Amniotic stem cell (primary cell): ENCODE measurements at regions not wholly inside any gene's neighbourhood (a gene's known extent, or its start where the extent isn't known, plus 50 kb on each side); places are given as distances from the start of the nearest gene placed in this dataset.
A peak's percentile ranks its signal among the peaks of the same experiment; 100 is the strongest.

Source experiments
- DNase-seq: peaks from one replicate; lab custom pipeline; 2025; lab: John Stamatoyannopoulos, UW

GRCh38 chr21:17979763-17980162, 160.6 kb upstream of the C21orf91 start:
- no peak for DNase-seq

GRCh38 chr21:17978895-17979294, 159.7 kb upstream of the C21orf91 start:
- no peak for DNase-seq

GRCh38 chr21:17976691-17977090, 157.5 kb upstream of the C21orf91 start:
- no peak for DNase-seq

GRCh38 chr21:17976139-17976538, 157.0 kb upstream of the C21orf91 start:
- DNase-seq: no peak

- DNase-seq: no peak
These were observed 148.2 kb upstream of the C21orf91 start for GRCh38 chr21:17967319-17967718.

- DNase-seq: no peak
These were observed 145.6 kb upstream of the C21orf91 start for GRCh38 chr21:17964716-17965115.

GRCh38 chr21:17964199-17964598, 145.0 kb upstream of the C21orf91 start:
- DNase-seq: no peak

- no peak for DNase-seq
These were observed 131.4 kb upstream of the C21orf91 start for GRCh38 chr21:17950591-17950990.

- DNase-seq: no peak
These were observed 130.3 kb upstream of the C21orf91 start for GRCh38 chr21:17949421-17949820.

- DNase-seq: no peak
These were observed 128.4 kb upstream of the C21orf91 start for GRCh38 chr21:17947531-17947930.

GRCh38 chr21:17931080-17931479, 111.9 kb upstream of the C21orf91 start:
- DNase-seq: no peak

GRCh38 chr21:17930093-17930492, 110.9 kb upstream of the C21orf91 start:
- DNase-seq: no peak

- DNase-seq: no peak
These were observed 110.4 kb upstream of the C21orf91 start for GRCh38 chr21:17929510-17929909.

- DNase-seq: no peak
These were observed 106.7 kb upstream of the C21orf91 start for GRCh38 chr21:17925899-17926298.

GRCh38 chr21:17925000-17925610, 105.9 kb upstream of the C21orf91 start:
- DNase-seq: peak; percentile 23

- DNase-seq: no peak
These were observed 102.7 kb upstream of the C21orf91 start for GRCh38 chr21:17921579-17922530.

GRCh38 chr21:17915976-17916375, 96.8 kb upstream of the C21orf91 start:
- DNase-seq: no peak

- no peak for DNase-seq
These were observed 92.5 kb upstream of the C21orf91 start for GRCh38 chr21:17911628-17912027.

GRCh38 chr21:17903929-17904639, 84.9 kb upstream of the C21orf91 start:
- DNase-seq: no peak

- DNase-seq: peak; percentile 54
These were observed 84.1 kb upstream of the C21orf91 start for GRCh38 chr21:17903029-17903806.

GRCh38 chr21:17901458-17902079, 82.4 kb upstream of the C21orf91 start:
- DNase-seq: no peak
